Heart left ventricle (tissue), 13 donors: ENCODE measurements at regions not wholly inside any gene's neighbourhood (a gene's known extent, or its start where the extent isn't known, plus 50 kb on each side); places are given as distances from the start of the nearest gene placed in this dataset.
"Not testable (repeated sequence)": the region's sequence is repeated elsewhere in the genome, so short reads cannot be mapped to it uniquely, and the experiment has no call there.

Experiments
- CTCF ChIP-seq, 12 donors: fragments of 200-600 bp; sonication (generic) in 4 of 12; IDR thresholded peaks; one replicate each; pipeline versions ENCODE4 v1.5.0 to v1.8.0; 2018 to 2022; ENCODE audit warnings: antibody characterized with exemption in 12 of 12, mild to moderate bottlenecking in 5 of 12
- POLR2A ChIP-seq, 2 donors: fragments of 450-650 bp; IDR thresholded peaks; one replicate each; pipeline ENCODE4 v1.6.1; 2017; ENCODE audit warnings: antibody characterized with exemption in 2 of 2, mild to moderate bottlenecking in 2 of 2, moderate library complexity in 2 of 2
- donor health status: ischemic (EF 13 %, LVEDD 7.1; RV severe dilation, severe dysfunction).
- donor health status: DM: no; HTN: yes; CAD: no.
- donor health status: DM: no; HTN: no; CAD: no.
- donor health status: ischemic (EF 25% LVEDD 6.9; RV normal size, moderate dysfunction).
- donor health status: ischemic (EF 25% LVEDD 5.7; RV mildly dilated, moderate dysfunction).
- donor health status: ischemic (EF 35%, LVEDD 5.7; RV mildly dilated, moderate dysfunction).
- donor health status: nonischemic (EF 11% LVEDD 7.7; RV severe dilation, severe dysfunction).
- donor health status: DM: yes; HTN: yes; CAD: no.
- donor health status: PGD.
- donor health status: ischemic (EF 29% LVEDD 5.4; RV normal size, mild dysfunction).
- donor health status: nonischemic (EF 23%, LVEDD 6.1; RV moderate dilation, normal function).

- TF ChIP-seq CTCF, POLR2A (IDR thresholded peaks at IDR 0.05): not testable (repeated sequence)
Observed at GRCh38 chr20:29031262-29031982, 2226.0 kb upstream of the DEFB115 start.
